GM12878 (cell line): ENCODE measurements at regions not wholly inside any gene's neighbourhood (a gene's known extent, or its start where the extent isn't known, plus 50 kb on each side); places are given as distances from the start of the nearest gene placed in this dataset.

Experiments
- ATAC-seq: fragments of 200-7000 bp; cut with Tn5 transposase; 3 replicates; pipeline ENCODE4 v1.9.1; 2020; ENCODE audit warnings: mild to moderate bottlenecking, moderate library complexity
- BruUV-seq: library from RNA; stranded (reverse); fragments of 400-500 nt; replicated peaks from 2 replicates; lab custom pipeline; 2021; lab: Mats Ljungman, UMichigan
- CTCF ChIA-PET: fragments of 300-600 bp; sonication (Branson Sonifier 250); formaldehyde crosslinking; extraction: SDS; loops from one replicate; lab custom pipeline; 2021; ENCODE audit warnings: inconsistent platforms; lab: Yijun Ruan, JAX
- POLR2A ChIA-PET: fragments of 350-600 bp; formaldehyde crosslinking; extraction: SDS; loops from one replicate; lab custom pipeline; 2021; ENCODE audit warnings: inconsistent platforms; lab: Charles Lee
- RAD21 ChIA-PET: fragments of 300-600 bp; sonication (Branson Sonifier 250); formaldehyde crosslinking; loops from one replicate; lab custom pipeline; 2023; ENCODE audit warnings: antibody characterized with exemption; ENCODE audit not compliant: unreplicated experiment; lab: Charles Lee
- SMC1A ChIA-PET: fragments of 300-600 bp; sonication (Branson Sonifier 250); formaldehyde crosslinking; loops from one replicate; lab custom pipeline; 2023; ENCODE audit not compliant: unreplicated experiment, uncharacterized antibody; lab: Charles Lee
- DNase-seq: peaks from one replicate; pipeline ENCODE4 v3.0.0-alpha.2; 2011; ENCODE audit warnings: low read depth, low spot score
- FAIRE-seq: peaks from 3 replicates; lab custom pipeline; 2011; peaks lifted over from hg19 to GRCh38; lab: Jason Lieb, UNC
- H2AFZ ChIP-seq: 2 replicates; pipeline ENCODE4 v1.6.0; 2011; ENCODE audit warnings: low read depth, low read length, control low read depth; ENCODE audit not compliant: control insufficient read depth
- H3K27ac ChIP-seq: 2 replicates; pipeline ENCODE4 v1.5.1; 2011; ENCODE audit warnings: control low read depth; ENCODE audit not compliant: control insufficient read depth, insufficient read depth
- H3K27me3 ChIP-seq, 2 experiments: replicated peaks in 1 of 2; 2 replicates each; pipeline versions ENCODE4 v1.6.0 to v1.6.1; 2011; ENCODE audit warnings: low read length in 1 of 2; ENCODE audit not compliant: control insufficient read depth in 2 of 2, insufficient read depth in 2 of 2
- H3K36me3 ChIP-seq, 2 experiments: 2 replicates each; pipeline ENCODE4 v1.5.1; 2011; ENCODE audit warnings: low read length in 1 of 2; ENCODE audit not compliant: control insufficient read depth in 2 of 2, insufficient read depth in 2 of 2
- H3K4me1 ChIP-seq: 2 replicates; pipeline ENCODE4 v1.6.1; 2011; ENCODE audit warnings: mild to moderate bottlenecking, low read length, moderate library complexity, mixed read lengths; ENCODE audit not compliant: control insufficient read depth, insufficient read depth
- H3K4me2 ChIP-seq: 2 replicates; pipeline ENCODE4 v1.6.0; 2011; ENCODE audit warnings: control low read depth; ENCODE audit not compliant: control insufficient read depth, insufficient read depth
- H3K4me3 ChIP-seq: fragments of 200-600 bp; sonication (generic); 2 replicates; pipeline ENCODE4 v1.5.1; 2016
- H3K79me2 ChIP-seq: 2 replicates; pipeline ENCODE4 v1.6.0; 2011; ENCODE audit warnings: low read length; ENCODE audit not compliant: control insufficient read depth, insufficient read depth
- H3K9ac ChIP-seq: 2 replicates; pipeline ENCODE4 v1.8.0; 2011; ENCODE audit warnings: low read length, control low read depth, mixed read lengths; ENCODE audit not compliant: control insufficient read depth, insufficient read depth
- H3K9me3 ChIP-seq: replicated peaks from 3 replicates; pipeline ENCODE4 v1.5.1; 2011; ENCODE audit warnings: mild to moderate bottlenecking, low read length; ENCODE audit not compliant: control insufficient read depth, insufficient read depth
- H4K20me1 ChIP-seq: 2 replicates; pipeline ENCODE4 v1.6.0; 2011; ENCODE audit not compliant: control insufficient read depth, insufficient read depth
- ASH2L ChIP-seq: fragments of 300-600, 200-600 bp; sonication (generic); IDR thresholded peaks from 2 replicates; pipeline ENCODE4 v1.6.1; 2017; ENCODE audit warnings: low read depth, mild to moderate bottlenecking, borderline replicate concordance
- BCL3 ChIP-seq: IDR thresholded peaks from 2 replicates; pipeline ENCODE4 v1.6.1; 2011; ENCODE audit warnings: borderline replicate concordance, low read depth, mild to moderate bottlenecking, moderate library complexity, low read length; ENCODE audit not compliant: insufficient read depth, poor library complexity, severe bottlenecking
- E2F4 ChIP-seq: IDR thresholded peaks from 2 replicates; pipeline ENCODE4 v1.6.1; 2012; ENCODE audit warnings: low read depth, low read length, improper control_type of control experiment
- EED ChIP-seq: sonication (generic); IDR thresholded peaks from 2 replicates; pipeline ENCODE4 v1.6.1; 2016; ENCODE audit warnings: antibody characterized with exemption, low read depth
- FOXM1 ChIP-seq: IDR thresholded peaks from 2 replicates; pipeline ENCODE4 v1.6.1; 2012; ENCODE audit warnings: low read depth, mild to moderate bottlenecking, inconsistent platforms, low read length, moderate library complexity
- HCFC1 ChIP-seq: fragments of 150-350 bp; IDR thresholded peaks from 2 replicates; pipeline ENCODE4 v1.6.1; 2014; ENCODE audit warnings: low read length
- HDAC2 ChIP-seq: fragments of 200-600 bp; sonication (generic); IDR thresholded peaks from 2 replicates; pipeline ENCODE4 v1.6.1; 2017
- HSF1 ChIP-seq: fragments of 150-350 bp; IDR thresholded peaks from 2 replicates; pipeline ENCODE4 v1.6.1; 2014; ENCODE audit warnings: mild to moderate bottlenecking, low read depth, low read length
- KAT2A ChIP-seq: conservative IDR thresholded peaks from 2 replicates; pipeline ENCODE4 v1.6.1; 2011; ENCODE audit warnings: low read depth, low read length; ENCODE audit not compliant: control insufficient read depth
- MEF2A ChIP-seq: IDR thresholded peaks from 2 replicates; pipeline ENCODE4 v1.6.1; 2011; ENCODE audit warnings: low read depth, mild to moderate bottlenecking, low read length, moderate library complexity; ENCODE audit not compliant: insufficient read depth
- MTA3 ChIP-seq: IDR thresholded peaks from 2 replicates; pipeline ENCODE4 v1.6.1; 2012; ENCODE audit warnings: low read length, inconsistent platforms, borderline replicate concordance
- MYB ChIP-seq: fragments of 150-350 bp; IDR thresholded peaks from 2 replicates; pipeline ENCODE4 v1.6.1; 2014; ENCODE audit warnings: mild to moderate bottlenecking, low read depth, low read length, borderline replicate concordance
- NR2F1 ChIP-seq: fragments of 450-650 bp; conservative IDR thresholded peaks from 2 replicates; pipeline ENCODE4 v1.6.1; 2017; ENCODE audit warnings: mild to moderate bottlenecking
- NRF1 ChIP-seq: conservative IDR thresholded peaks from 2 replicates; pipeline ENCODE4 v1.6.1; 2011; ENCODE audit warnings: mild to moderate bottlenecking, low read depth, low read length, improper control_type of control experiment
- POLR2AphosphoS2 ChIP-seq: IDR thresholded peaks from 2 replicates; pipeline ENCODE4 v1.6.1; 2011; ENCODE audit warnings: low read depth, mild to moderate bottlenecking, low read length, improper control_type of control experiment, moderate library complexity
- RB1 ChIP-seq: fragments of 450-650 bp; formaldehyde crosslinking; IDR thresholded peaks from 2 replicates; pipeline ENCODE4 v1.6.1; 2017; ENCODE audit warnings: mild to moderate bottlenecking, borderline replicate concordance
- SREBF1 ChIP-seq: IDR thresholded peaks from 2 replicates; pipeline ENCODE4 v1.6.1; 2012; ENCODE audit warnings: mild to moderate bottlenecking, low read length
- SUPT20H ChIP-seq: IDR thresholded peaks from 2 replicates; pipeline ENCODE4 v1.6.1; 2011; ENCODE audit warnings: low read depth, mild to moderate bottlenecking, low read length, moderate library complexity, borderline replicate concordance; ENCODE audit not compliant: control insufficient read depth
- TARDBP ChIP-seq: IDR thresholded peaks from 2 replicates; pipeline ENCODE4 v1.6.1; 2016; ENCODE audit warnings: borderline replicate concordance
- WGBS: methylation state at CpG from one replicate; pipeline ENCODE4 v1.1.6; 2016; ENCODE audit warnings: low lambda C conversion rate; ENCODE audit not compliant: insufficient replicate concordance, insufficient coverage; ENCODE audit errors: missing lambda C conversion rate; 5-methylcytosine and 5-hydroxymethylcytosine counted together
- in situ Hi-C: fragments of 300-500 bp; cut with MboI; formaldehyde crosslinking; loops from 9 replicates; pipeline ENCODE4 v1.14.3; 2018; ENCODE audit warnings: mixed read lengths
- intact Hi-C: fragments of 100-400 bp; cut with micrococcal nuclease; formaldehyde crosslinking; loops from one replicate; pipeline ENCODE4 v1.14.2; 2022; ENCODE audit not compliant: unreplicated experiment

GRCh38 chr11:90646706-90647105 lies 423.9 kb upstream of the CHORDC1 start (continued):
- TF ChIP-seq BCL3 (no peak), EED (no peak), FOXM1 (no peak), SREBF1 (no peak)

GRCh38 chr11:90646266-90646665 lies 423.4 kb upstream of the CHORDC1 start:
- SMC1A ChIA-PET = no interaction called here
- Histone ChIP-seq H3K79me2 (no peaks in the 10 kb centered on the region), H2AFZ (no peak overlapping the region), H4K20me1 (no peaks in the 10 kb centered on the region), H3K9ac (no peak overlapping the region), H3K4me3 (no peak overlapping the region), H3K4me2 (no peak overlapping the region), H3K9me3 (no peaks in the 10 kb centered on the region), H3K27ac (no peak overlapping the region), H3K27me3 (no peaks in the 10 kb centered on the region), H3K4me1 (no peaks in the 10 kb centered on the region), H3K36me3 (no peaks in the 10 kb centered on the region)
- FAIRE-seq (no peak), DNase-seq (no peak), ATAC-seq (no peak)
- POLR2A ChIA-PET = no interaction called here
- intact Hi-C loops = no loop called here
- CTCF ChIA-PET = interaction anchor here (0.6 to 0.7 kb wide), 2 partner anchors 20 to 53 kb away, joined by 3 to 6 read pairs; no protein-coding TSS in a partner anchor
- no TSS peak for BruUV-seq
- TF ChIP-seq HCFC1 = no peak
- TF ChIP-seq HSF1 = no peak
- TF ChIP-seq KAT2A = no peak
- no peak for TF ChIP-seq NRF1
- TF ChIP-seq SUPT20H = no peak
- no peak for TF ChIP-seq MEF2A
- TF ChIP-seq RB1 = no peak
- TF ChIP-seq MTA3 = no peak
- no peak for TF ChIP-seq MYB
- no peak for TF ChIP-seq TARDBP
- TF ChIP-seq E2F4 = no peak
- TF ChIP-seq POLR2AphosphoS2 = no peak
- TF ChIP-seq NR2F1 = no peak
- TF ChIP-seq ASH2L = no peak
- no peak for TF ChIP-seq HDAC2
- in situ Hi-C loops = no loop called here
- RAD21 ChIA-PET = no interaction called here
- 6% methylated on average over 1 of the region's 1 CpG for WGBS
